GM18907 (cell line): ENCODE measurements at regions not wholly inside any gene's neighbourhood (a gene's known extent, or its start where the extent isn't known, plus 50 kb on each side); places are given as distances from the start of the nearest gene placed in this dataset.

Experiments used
- ATAC-seq: cut with Tn5 transposase; IDR thresholded peaks from one replicate; pipeline ENCODE4 v1.9.1; 2021; ENCODE audit warnings: mild to moderate bottlenecking, moderate library complexity; ENCODE audit not compliant: unreplicated experiment

DNA sequence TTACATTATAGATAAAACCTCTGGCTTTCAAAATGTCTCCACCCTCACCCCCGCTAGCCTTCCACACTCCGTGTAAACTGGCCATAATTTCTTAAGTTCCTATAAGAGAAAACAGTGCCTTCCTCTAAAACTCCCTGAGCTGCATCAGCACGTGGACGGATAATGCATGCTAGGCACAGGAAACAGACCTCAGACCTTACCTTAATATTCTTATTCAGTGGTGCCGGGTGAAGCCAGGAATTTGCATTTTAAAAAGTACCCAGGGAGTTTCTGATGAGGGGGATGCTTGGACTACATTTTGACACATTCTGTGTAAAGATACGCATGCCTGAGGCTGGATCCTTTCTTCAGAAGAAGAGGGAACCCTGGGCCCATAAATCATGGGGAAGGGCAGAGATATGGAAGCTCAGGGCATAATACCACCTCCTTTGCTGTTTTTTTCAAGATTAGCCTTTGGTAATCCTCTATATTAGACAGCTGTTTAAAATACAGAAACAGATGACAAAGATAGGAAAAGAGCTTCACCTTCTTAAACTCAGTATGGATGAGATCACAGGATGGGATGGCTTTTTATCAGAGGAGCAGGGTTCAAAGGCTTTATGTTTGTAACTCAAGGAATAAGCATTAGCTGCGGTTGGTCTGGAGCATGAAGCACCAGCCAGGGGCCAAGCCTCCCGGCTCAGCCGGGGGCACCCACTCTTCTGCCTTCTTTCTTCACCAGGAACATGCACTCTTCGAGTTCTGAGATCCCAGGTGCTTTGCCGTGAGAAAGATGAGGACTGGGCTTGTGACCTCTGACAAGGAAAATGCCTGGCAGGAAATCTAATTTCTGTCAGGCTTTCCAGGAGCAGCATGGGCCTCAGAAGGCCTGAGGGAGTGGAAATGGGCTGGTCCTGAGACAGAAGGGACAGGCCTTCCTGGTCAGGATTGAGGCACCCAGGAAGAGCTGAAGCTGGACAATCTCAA is 218.1 kb upstream of the SOX4 start:
- peak; percentile 64 for ATAC-seq

DNA sequence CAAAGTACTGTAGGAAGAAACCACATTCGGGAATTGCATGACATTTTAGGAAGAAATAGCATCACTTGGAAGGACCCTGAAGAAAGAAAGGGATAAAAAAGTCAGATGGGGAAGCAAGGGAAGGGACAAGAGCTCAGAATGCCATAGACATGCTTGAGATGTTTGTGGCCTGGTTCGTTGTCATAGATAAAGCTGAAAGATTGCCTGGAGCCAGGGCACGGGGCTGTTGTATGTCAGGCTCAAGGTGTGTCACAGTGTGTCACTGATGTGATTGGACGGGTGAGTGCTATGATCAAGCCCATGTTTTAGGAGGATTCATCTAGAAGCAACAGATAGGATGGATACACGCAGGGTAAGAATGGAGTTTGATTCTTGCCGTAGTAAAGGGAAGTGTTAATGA is 216.2 kb upstream of the SOX4 start:
- ATAC-seq, result no peak

DNA sequence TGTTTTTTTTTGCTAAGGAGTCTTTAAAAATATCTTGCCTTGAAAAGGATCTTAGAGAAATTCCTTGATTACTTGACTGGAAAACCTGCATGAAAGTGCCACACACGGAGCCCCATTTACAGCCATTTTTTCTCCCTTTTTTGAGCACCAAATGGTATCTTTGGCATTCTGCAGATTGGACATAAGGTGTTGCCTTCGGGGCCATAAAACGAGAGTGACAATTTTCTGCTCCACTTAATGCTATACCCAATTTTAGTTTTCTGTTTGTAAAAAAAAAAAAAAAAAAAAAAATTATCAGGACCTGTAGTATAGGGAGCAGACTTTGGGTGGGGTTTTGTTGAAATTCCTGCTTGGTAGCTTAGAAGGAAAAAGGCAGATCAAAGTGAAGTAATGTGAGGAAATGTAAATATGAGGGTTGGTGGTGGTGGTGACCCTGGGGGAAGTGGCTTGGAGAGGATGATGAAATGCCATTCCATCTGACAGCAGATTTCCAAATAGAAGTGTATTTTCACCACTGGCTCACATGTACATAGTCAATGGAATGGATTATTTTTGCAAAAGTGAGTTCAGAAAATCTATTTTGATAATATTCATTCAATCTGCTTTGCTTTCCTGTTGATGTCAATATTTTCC is 212.1 kb upstream of the SOX4 start:
- ATAC-seq, result no peak

DNA sequence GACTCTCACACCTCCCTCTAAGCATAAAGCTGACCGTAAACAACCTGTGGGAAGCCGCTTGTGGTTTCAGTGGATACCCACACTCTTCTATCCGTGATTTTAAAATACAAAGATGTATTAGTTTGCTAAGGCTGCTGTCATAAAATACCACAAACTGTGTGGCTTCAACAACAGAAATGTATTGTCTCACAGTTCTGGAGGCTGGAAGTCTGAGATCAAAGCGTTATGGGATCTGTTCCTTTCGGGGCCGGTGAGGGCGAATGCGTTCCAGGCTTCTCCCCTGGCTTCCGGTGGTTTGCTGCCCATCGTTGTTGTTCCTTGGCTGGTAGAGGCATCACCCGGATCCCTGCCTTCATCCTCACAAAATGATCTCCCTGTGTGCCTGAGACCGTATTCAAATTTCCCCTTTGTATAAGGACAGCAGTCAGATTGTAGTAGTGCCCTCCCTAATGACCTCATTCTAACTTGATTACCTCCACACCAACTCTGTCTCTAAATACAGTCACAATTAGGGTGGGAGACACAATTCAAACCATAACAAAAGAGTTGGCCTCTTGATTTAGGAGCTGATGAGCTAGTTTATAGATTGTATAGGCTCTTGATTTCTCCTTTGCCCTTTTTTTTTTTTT is 210.6 kb upstream of the SOX4 start:
- no peak for ATAC-seq

DNA sequence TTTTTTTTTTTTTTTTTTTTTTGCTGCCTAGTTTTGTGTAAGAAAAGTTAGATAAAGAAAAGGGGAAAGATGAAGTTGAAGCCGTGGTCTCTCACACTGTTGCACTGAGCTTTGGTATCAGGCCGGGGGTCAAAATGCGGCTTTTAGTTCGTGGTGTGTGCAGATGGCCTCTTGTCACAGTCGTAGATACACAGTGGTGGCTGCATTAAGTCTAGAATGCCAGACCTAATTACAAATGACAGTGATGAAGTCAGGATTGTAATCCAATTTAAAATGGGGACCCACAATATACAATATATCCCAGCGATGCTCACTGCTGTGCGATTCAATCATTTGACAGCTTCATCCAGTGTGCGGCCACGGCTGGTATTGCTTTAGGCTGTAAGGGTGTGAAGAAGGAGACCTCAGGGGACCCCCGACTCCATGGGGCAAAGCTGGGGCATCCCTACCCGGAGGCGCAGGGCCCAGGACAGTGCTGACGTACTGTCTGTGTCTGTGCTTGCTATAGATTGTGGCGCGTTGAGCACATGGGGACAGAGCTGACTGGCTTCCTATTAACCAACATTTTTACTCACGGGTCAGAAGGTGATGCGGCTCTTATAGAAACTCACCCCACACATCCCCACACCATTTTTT is 210.0 kb upstream of the SOX4 start:
- ATAC-seq, result no peak

DNA sequence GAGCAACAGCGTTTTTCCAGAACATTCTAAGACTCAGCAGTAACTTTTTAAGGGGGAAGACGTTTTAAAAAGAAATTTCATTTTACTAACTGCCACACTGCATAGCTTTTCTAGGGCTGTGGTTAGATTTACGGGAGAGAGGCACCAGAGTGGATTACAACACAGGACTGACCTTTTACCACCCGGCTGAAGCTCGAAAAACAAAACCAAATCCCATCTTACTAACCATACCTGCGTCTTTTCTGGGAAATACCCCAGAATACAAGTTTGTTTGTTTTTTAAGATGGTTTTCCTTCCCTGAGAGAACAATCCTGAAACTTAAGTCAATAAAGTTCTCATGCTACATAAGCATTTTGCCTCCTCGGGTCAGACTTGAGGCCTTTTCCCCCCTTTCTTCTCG is 209.3 kb upstream of the SOX4 start:
- no peak for ATAC-seq

DNA sequence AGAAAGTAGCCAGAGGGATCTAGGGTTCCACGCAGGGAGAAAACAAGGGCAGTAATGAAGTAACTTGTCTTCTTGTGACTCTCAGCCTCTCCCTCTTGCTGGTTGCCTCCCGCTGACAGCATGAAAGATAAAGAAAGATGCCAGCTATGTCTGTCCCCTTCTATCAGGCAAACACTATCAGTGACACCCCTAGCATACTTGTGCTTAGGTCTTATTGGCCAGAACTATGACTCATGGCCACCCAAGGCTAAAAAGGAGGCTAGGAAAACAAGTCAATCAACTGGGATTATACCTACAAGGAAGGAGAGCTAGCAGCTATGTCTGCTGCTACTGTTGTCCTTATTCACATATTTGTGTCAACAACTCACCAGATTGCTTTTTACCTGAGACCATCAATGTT is 206.8 kb upstream of the SOX4 start:
- ATAC-seq, result no peak

DNA sequence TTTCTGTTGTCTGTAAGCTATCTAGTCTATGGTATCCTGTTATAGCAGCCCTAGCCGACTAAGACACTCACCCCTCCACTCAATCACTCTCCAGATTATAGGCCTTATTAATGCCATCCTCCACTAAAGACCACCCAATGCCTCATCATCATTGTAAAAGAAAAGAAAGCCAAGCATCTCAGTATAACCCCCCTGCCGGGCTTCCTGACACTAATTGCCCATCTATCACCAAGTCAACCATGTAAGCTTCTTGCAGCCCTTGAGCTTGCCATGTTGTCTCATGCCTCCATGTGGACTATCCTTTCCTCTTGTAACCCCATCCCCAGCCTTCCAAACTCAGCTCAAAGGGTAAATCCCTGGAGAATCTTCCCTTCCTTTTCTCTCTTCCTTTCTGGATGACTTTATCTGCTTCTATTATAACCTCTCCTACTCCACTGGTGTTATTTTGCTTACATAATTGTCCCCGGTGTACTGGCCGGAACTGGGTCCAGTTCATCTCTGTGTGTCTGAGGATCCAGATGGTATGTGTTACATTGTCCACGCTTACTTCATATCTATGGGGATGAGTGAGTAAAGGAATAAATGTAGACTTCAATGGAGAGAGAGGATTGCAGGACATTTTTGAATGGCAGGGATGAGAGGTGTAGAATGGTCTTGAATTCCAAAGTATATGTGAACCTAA is 202.9 kb upstream of the SOX4 start:
- ATAC-seq, result no peak

DNA sequence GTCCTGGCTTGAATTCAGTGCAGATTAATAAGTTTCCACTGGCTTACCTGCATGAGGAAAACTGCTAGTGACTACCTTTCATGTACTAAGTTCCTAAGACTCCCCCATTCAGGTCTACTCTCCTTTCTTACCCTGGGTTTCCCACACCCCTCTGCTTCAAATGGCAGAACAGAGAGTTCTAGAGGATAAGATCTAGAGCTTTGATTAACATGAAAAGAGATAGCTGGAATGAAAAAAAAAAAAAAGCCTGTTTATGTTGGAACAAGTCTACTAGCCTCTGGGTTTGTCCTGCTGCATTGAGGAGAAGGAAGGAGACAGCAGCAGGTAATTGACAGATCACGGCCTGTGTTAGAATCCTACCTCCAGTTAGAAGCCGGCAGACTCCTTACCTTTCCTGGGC is 201.4 kb upstream of the SOX4 start:
- no peak for ATAC-seq

DNA sequence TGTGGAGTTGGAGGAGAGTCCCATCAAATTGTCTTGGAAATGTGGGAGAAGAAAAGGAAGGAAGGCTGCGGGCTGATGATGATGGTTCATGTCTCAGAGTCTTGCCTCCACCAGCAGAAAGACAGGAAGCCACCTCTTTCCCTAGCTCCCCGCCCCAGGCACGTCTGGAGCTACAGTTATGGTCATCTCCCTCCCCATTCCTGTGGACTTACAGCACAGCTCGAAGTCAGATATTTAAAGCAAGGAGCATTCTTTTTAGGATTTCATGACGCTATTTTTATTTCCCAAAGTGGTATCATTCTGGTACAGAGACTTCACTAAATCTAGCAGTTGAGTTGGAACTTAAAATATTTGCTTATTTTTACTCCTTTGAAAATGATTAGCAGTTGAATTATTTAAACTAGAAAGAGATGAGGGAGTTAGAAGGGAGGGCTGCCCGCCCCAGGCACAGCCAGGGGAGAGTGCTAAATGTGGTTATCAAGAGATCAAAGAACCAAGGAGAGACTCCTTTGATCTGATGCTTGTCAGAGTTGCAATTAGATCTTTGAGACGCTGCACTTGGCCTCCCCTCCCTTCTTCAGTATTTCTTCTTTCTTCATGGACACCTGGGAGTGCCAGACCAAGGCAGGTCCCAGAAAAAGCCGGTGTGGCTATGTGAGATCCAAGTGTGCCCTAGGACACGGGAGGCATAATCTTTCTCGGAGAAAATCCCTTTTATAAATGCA is 199.9 kb upstream of the SOX4 start:
- no peak for ATAC-seq

DNA sequence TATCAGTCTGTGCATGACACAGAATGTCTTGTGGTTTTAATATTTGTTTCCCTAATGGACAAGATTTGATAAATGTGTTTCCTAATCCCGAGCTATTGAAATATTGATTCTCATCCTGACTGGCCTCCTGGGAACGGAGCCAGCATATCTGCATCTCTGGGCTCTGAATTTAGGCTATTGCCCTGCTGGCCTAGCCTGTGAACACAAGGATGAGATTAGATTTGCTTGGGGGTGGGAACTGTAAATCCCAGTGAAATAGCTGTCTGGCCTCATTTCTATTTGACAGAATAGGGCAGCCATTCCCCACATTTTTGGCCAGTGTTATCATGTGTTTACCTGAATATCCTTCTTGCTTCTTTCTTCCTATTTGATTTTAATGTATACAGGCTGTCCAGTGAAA is 198.4 kb upstream of the SOX4 start:
- ATAC-seq, result no peak

DNA sequence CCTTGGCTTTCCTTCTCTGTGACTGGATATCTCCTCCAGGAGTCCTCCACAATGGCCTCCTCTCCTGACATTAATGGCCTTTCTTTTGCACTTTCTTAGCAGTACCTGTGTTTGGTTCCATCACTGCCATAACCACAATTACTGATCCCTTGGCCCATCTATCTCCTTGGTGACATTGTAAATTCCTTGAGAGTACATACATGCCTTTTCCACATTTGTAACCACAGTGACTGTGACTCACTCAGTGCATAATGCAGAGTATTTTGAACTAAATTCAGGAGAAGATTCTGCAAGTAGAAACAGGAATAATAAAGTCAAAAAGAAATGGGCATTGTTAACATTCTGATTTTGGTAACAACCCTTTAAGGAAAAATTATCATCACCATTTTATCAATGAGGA is 197.2 kb upstream of the SOX4 start:
- ATAC-seq, result no peak

DNA sequence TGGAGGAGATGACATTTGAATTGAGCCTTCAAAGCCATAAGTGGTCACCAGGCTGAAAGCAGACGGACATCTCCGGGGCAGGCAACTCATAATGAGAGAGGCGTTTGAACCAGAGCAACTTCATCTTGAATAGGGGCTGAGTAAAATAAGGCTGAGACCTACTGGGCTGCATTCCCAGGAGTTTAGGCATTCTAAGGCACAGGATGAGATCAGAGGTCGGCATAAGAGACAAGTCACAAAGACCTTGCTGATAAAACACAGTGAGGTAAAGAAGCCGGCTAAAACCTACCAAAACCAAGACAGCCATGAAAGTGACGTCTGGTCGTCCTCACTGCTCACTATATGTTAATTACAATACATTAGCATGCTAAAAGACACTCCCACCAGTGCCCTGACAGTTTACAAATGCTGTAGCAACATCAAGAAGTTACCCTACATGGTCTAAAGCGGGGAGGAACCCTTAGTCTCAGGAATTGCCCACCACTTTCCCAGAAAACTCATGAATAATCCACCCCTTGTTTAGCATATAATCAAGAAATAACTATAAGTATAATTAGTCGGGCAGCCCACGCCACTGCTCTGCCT is 194.7 kb upstream of the SOX4 start:
- ATAC-seq, result no peak

DNA sequence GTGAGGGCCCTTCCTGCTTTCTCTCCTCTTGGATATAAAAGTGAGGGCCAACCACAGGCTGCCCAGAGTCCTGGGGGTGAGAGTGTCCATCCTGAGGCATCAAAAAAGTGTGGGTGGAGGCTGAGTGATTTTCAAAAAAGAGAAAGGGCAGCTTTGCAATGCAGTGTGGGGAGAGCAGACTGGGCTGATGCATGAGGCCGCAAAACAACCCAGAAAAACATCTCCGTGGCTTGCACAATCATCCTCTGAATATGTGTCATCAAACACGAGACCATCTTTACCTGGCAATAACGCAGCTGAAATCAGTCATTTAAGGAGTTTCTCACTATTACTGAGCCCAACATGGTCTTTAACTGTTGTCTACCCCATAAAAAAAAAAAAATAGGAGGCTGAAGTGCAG is 191.2 kb upstream of the SOX4 start:
- ATAC-seq, result no peak

DNA sequence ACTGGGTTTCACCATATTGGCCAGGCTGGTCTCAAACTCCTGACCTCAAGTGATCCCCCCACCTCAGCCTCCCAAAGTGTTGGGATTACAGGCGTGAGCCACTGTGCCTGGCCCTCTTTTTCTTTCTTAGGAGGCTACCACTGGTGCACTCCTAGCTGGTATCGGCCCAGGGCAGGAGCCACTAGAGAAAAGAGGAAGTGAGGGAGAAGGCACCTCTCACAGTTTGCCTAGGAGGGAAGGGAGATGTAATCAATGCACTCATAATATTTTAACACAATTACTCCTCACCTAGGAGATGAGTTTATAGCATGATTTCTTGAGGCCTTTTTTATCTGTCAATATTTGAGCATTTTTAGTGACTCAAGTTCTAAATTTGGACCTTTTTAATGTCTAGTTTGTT is 189.0 kb upstream of the SOX4 start:
- peak; percentile 64 for ATAC-seq

DNA sequence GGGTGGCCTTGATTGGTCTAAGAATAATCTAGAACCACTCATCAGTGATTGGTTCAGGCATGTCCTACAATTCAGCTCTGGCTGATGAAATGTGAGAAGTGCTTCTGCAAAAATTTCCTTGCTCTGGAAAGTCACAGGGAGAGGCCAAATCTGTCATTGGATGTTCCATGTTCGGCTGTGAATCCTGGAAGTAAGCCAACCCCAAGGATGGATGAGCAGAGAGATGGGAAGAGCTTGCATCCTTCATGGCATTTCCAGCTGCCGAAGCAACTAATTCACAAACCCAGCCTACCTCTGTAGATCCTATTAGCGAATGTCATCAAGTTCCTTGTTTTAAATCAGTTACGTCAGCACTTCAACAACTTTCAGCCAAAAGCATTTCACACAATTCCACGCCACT is 187.2 kb upstream of the SOX4 start:
- ATAC-seq, result no peak

DNA sequence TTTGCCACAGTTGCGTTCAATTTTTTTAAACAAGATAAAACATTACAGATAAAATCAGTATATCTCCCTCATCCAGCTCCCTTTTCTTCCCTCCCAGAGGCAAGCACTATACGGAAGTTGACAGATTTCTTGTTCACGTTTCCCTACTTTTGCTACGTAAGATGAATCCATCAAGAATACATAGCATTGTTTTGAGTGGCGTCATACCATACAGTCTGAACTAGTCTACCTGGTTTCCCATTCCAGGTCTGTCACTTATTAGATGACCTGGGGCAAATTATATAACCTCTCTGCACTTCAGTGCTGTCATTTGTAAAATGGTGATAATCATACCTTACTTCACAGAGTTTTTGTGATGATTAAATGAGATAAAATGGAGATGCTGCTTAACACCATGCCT is 184.3 kb upstream of the SOX4 start:
- ATAC-seq, result no peak

DNA sequence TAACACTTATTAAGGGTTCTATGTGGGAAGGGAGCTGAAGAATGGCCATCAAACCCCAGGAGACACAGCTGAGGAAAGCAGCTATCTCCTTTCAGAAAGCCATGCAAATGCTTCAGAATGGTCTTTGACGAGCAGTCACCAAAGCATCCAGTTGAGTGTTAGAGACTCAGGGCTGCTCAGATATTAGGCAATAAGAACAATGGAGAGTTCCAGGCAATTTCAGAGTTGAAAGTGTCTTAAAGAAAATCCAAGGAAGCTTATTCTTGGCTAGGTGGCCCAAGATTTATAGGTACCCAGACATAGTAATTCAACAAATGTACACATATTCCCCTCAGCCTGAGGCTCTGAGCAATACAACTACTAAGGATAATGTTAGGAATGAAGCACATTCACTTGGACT is 180.1 kb upstream of the SOX4 start:
- no peak for ATAC-seq

DNA sequence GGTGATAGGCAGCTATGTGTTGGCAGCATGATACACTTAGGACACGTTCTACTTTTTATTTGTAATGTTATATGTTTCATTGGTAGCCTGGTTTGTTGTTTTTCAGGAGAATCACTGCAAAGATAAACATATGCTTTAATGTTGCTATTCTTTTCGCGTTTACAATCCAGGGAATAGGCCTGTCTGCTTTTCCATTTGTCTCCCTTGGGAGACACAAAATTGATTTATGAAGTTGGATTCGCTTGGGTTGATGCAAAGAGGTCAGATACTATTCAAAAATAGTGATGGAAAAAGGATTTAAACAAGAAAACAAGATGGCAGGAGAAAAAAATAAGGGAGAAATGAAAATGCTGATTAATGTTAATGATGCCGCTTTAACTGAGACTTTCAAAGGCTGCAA is 179.5 kb upstream of the SOX4 start:
- ATAC-seq, result no peak
